Muscle layer of colon (tissue), 2 donors: ENCODE measurements at regions not wholly inside any gene's neighbourhood (a gene's known extent, or its start where the extent isn't known, plus 50 kb on each side); places are given as distances from the start of the nearest gene placed in this dataset.
"Not testable (repeated sequence)": the region's sequence is repeated elsewhere in the genome, so short reads cannot be mapped to it uniquely, and the experiment has no call there.

ENCODE experiments used
- H3K27ac ChIP-seq: one replicate; pipeline ENCODE4 v1.7.0; 2013; ENCODE audit warnings: low read depth, mild to moderate bottlenecking, low read length, moderate library complexity
- H3K27me3 ChIP-seq, 2 donors: one replicate each; pipeline ENCODE4 v1.7.0; 2013; ENCODE audit warnings: low read length in 2 of 2, mild to moderate bottlenecking in 2 of 2; ENCODE audit not compliant: insufficient read depth in 2 of 2, control insufficient read depth in 1 of 2
- H3K36me3 ChIP-seq: one replicate; pipeline ENCODE4 v1.7.0; 2013; ENCODE audit warnings: mild to moderate bottlenecking, low read length; ENCODE audit not compliant: insufficient read depth
- H3K4me1 ChIP-seq: one replicate; pipeline ENCODE4 v1.7.0; 2013; ENCODE audit warnings: mild to moderate bottlenecking, low read length; ENCODE audit not compliant: insufficient read depth
- H3K4me3 ChIP-seq, 2 donors: one replicate each; pipeline ENCODE4 v1.7.0; 2013; ENCODE audit warnings: low read length in 2 of 2, low read depth in 1 of 2, mild to moderate bottlenecking in 1 of 2, moderate library complexity in 1 of 2
- H3K9ac ChIP-seq: one replicate; pipeline ENCODE4 v1.7.0; 2013; ENCODE audit warnings: low read length
- H3K9me3 ChIP-seq: one replicate; pipeline ENCODE4 v1.7.0; 2013; ENCODE audit warnings: mild to moderate bottlenecking, low read length
- donor health status: abdominal sarcoma.
- donor health status: Adenocarcinoma of cecum.

DNA sequence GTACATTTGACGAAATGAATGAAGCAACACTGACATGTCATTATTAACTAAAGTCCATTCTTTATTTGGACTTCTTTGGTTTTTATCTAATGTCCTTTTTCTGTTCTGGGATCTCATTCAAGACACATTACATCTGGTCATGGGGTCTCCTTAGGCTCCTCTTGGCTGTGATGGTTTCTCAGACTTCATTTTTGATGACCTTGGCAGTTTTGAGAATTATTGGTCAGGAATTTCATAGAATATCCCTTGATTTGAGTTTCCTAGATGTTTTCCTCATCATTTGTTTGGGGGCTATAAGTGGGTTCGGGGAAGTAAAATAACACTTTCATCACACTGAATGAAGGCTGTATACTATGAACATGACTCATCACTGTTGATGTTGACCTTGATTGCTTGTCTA lies 770.6 kb downstream of the AACS start:
- no peak overlapping the region for H3K9ac ChIP-seq
- H3K27me3 ChIP-seq, result no peaks in the 10 kb centered on the region
- no peaks in the 10 kb centered on the region for H3K9me3 ChIP-seq
- no peaks in the 10 kb centered on the region for H3K36me3 ChIP-seq
- H3K27ac ChIP-seq, result no peak overlapping the region
- H3K4me3 ChIP-seq, result no peak overlapping the region
- peaks cover 9% of the 10 kb centered on the region for H3K4me1 ChIP-seq

DNA sequence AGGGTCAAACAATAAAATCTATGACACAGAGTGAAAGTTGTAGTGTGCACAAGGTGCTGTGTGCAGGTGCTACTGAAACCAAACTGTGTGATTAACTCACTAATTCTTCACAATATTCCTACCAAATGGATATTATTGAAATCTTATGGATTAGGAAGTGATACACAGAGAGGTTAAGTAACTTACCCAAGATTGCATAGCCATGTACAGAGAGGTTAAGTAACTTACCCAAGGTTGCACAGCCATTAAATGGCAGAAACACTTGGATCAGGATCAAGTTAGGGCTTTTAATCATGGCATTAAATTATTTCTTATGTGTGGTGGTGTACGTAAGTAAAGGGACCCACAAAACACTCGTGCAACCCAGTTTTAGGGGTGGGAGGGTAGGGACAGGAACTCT lies 771.4 kb downstream of the AACS start:
- H3K4me3 ChIP-seq, result no peak overlapping the region
- H3K4me1 ChIP-seq, result peaks cover 9% of the 10 kb centered on the region
- H3K9me3 ChIP-seq, result no peaks in the 10 kb centered on the region
- H3K27me3 ChIP-seq, result no peaks in the 10 kb centered on the region
- H3K9ac ChIP-seq, result no peak overlapping the region
- no peaks in the 10 kb centered on the region for H3K36me3 ChIP-seq
- no peak overlapping the region for H3K27ac ChIP-seq

DNA sequence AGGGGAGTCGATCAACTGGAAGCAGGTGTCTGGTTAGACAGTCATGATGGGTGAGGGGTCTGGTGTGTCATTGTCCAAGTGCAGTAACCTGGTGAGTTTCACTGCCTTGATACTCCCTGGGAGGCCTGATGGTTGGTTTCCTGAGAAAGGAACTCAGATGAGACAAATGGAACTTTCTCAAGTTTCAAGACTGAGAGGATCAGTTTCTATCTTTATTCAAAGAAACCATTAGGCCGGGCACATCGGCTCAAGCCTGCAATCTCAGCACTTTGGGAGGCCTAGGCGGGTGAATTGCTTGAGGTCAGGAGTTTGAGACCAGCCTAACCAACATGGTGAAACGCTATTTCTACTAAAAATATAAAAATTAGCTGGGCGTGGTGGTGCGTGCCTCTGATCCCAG lies 776.1 kb downstream of the AACS start:
- H3K4me1 ChIP-seq, result peaks cover 9% of the 10 kb centered on the region
- no peak overlapping the region for H3K27ac ChIP-seq
- no peak overlapping the region for H3K9ac ChIP-seq
- H3K9me3 ChIP-seq, result no peaks in the 10 kb centered on the region
- H3K4me3 ChIP-seq, result no peak overlapping the region
- no peaks in the 10 kb centered on the region for H3K36me3 ChIP-seq
- H3K27me3 ChIP-seq, result no peaks in the 10 kb centered on the region

DNA sequence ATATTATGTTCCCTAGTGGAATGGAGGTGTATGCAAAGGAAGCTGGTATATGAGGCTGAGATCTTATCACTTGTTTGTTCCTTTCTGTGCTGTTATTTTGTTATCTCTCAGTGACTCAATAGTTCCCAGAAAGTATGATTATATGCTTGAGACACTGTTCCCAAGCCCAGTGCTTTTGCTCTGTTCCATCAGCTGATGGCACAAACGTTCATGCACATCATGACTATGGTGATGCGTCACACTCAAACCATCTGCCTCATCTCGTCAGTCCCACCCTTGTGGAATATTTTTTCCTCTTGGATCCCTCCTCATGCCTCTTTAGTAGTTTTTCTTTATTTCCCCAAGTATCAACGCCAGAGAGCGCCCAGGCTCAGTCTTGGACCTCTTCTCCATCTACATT lies 786.9 kb downstream of the AACS start:
- H3K9ac ChIP-seq, result no peak overlapping the region

DNA sequence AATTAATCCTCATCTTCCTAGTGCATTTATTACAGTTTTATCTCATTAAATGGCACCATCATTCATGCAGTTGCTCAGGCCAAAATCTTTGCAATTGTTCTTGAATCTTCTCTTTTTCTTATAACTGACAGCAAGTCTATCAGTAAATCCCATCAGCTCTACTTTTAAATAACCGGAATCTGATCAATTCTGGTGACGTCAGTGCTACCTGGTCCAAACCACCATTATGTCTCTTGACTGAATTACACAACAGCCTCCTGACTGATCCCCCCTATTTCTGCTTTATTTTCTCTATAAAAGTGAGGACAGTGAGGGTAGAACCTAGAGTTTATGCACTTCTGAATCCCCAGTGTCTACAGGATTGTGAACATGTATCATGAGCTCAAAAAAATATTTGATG lies 787.4 kb downstream of the AACS start:
- Histone ChIP-seq H3K27me3 (no peaks in the 10 kb centered on the region), H3K4me3 (no peak overlapping the region), H3K9ac (no peak overlapping the region), H3K9me3 (no peaks in the 10 kb centered on the region), H3K4me1 (no peaks in the 10 kb centered on the region), H3K36me3 (no peaks in the 10 kb centered on the region), H3K27ac (no peak overlapping the region)

More for the DNA sequence above, 786.9 kb downstream of the AACS start:
- H3K27me3 ChIP-seq, result no peaks in the 10 kb centered on the region
- no peak overlapping the region for H3K4me3 ChIP-seq
- H3K4me1 ChIP-seq, result no peaks in the 10 kb centered on the region
- no peak overlapping the region for H3K27ac ChIP-seq
- H3K36me3 ChIP-seq, result no peaks in the 10 kb centered on the region
- H3K9me3 ChIP-seq, result no peaks in the 10 kb centered on the region

DNA sequence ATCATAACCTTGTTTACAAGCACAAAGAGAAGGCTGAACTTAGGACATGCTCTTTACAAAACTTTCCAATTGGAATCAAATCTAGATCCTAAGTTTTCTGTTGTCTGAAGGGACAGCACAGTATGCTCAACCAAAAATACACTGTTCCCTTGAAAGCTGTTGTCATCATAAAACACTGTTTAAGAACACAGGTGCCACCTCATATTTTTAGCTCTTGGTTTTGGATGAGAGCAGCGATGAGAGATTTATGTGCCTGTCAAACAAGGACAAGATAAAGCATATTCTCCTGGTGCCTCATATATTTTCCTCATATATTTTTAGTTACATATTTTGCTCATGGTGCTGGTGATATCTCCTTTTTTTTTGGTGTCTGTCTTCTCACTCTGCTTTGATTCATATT lies 788.4 kb downstream of the AACS start:
- Histone ChIP-seq H3K4me1 (no peaks in the 10 kb centered on the region), H3K4me3 (no peak overlapping the region), H3K27ac (no peak overlapping the region), H3K27me3 (no peaks in the 10 kb centered on the region), H3K9ac (no peak overlapping the region), H3K36me3 (no peaks in the 10 kb centered on the region), H3K9me3 (no peaks in the 10 kb centered on the region)

DNA sequence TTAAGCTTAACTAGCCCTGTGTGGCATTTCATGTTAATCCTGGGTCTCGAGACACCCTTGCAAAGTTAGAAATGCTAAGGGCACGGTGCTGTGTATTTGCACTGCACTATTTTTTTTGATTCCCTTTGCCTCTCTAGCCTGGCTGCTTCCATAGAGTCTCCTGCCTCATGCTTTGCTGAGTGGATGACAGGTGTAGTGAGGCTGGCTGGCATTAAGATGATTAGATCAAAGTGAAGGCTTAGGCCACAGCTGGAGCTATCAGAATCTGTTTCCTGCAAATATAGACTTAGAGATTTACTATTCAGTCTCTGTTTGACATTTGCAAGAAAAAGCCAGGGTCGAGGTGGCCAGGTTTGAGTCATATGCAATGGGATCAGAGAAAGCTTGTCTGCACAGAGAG lies 791.1 kb downstream of the AACS start:
- Histone ChIP-seq H3K4me1 (no peaks in the 10 kb centered on the region), H3K27me3 (no peaks in the 10 kb centered on the region), H3K36me3 (no peaks in the 10 kb centered on the region), H3K27ac (no peak overlapping the region), H3K9me3 (no peaks in the 10 kb centered on the region), H3K4me3 (no peak overlapping the region), H3K9ac (no peak overlapping the region)

DNA sequence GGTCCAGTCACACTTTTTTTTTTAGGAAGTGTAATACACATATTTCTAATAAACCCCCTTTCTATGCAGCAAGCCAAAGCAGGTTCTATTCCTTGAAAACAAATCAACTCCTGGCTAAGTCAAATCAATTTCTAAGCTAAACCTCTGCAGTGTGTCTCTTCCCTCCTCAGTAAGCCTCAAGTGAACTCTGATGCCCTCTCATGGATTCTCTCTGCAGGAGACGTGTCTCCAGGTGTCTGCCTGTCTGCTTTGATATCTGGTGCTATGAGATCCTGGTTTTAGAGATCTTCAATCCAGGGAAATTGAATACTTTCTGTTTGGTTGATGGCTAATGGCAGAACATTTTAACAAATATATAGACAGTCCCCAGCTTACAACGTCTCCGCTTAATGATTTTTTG lies 791.7 kb downstream of the AACS start:
- H3K27ac ChIP-seq, result no peak overlapping the region
- H3K27me3 ChIP-seq, result no peaks in the 10 kb centered on the region
- H3K4me1 ChIP-seq, result no peaks in the 10 kb centered on the region
- H3K9ac ChIP-seq, result no peak overlapping the region
- no peak overlapping the region for H3K4me3 ChIP-seq
- no peaks in the 10 kb centered on the region for H3K36me3 ChIP-seq
- no peaks in the 10 kb centered on the region for H3K9me3 ChIP-seq

DNA sequence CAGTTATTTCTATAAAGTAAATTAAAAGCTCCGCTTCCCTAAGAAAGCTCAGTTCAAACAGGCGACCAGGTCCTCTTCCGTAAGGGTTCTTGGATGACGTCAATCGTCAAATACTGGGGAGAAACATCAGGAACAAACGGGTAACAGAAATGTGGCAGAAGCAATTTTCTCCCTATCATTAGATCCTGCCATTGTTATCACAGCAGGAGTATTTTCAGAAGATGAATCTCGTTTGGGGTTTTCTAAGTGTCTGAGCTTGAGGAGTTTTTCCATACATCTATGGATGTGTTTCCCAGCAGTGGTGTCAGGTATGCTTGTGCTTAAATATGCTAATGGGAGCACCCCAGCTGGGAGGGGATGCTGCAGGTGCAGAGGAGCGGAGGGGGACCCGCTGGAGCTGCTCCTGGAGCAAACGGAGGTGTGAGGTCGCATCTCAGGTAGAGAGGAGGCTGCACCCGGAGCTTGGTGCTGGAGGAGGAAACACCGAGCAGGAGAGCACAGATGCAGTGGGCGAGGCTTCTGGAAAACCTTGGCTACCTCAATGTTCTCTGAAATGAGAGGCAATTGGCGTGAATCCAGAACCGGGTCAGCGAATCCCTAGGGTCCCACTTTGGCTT lies 795.5 kb downstream of the AACS start:
- no peak overlapping the region for H3K27ac ChIP-seq
- H3K36me3 ChIP-seq, result no peaks in the 10 kb centered on the region
- H3K27me3 ChIP-seq, result no peaks in the 10 kb centered on the region
- H3K4me3 ChIP-seq, result no peak overlapping the region
- no peak overlapping the region for H3K9ac ChIP-seq
- H3K9me3 ChIP-seq, result no peaks in the 10 kb centered on the region
- H3K4me1 ChIP-seq, result no peaks in the 10 kb centered on the region

DNA sequence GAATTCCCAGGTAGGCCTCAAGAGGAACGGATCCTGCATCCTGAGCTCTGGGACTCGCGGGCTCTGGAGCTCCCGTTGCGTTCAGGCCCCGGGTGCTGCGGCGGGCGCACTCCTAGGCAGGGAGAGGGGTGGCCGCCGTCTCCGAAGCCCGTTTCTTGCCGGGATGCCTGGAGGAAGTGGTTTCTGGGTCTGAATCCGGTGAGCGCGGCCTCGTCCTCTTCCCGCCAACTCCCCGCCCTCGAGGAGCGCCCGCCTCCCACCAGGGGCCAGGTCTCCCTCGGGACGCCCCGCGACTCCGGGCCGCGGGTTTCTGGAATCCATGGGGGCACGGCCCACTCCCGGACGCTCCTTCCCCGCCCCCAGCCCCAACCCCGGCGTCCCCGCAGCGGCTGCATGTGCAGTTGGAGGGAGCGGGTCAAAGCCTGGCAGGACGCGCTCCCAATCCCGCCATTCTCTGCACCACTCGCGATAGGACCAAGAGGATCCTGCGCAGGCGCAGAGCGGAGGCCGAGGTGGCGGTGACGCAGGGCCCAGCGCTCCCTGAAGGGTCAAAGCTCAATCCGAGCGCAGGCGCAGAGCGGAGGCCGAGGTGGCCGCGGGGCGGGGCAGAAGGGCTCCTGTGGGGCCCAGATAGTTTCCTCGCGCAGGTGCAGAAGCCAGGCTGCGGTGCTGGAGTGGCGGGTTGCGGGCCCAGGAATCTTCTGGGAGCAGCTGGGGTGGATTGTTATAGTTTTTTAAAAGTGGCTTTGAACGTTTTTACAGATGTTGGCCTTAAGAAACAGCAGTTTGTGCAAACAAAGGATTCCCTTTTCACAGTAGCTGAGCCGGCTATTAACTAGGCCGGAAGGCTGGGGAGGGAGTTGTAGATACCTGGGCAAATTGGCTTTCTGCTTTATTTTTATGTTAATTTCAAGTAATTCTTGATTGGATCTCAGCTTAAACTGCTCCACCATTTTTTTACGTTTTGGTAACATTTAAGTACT lies 796.4 kb downstream of the AACS start:
- Histone ChIP-seq H3K27me3 (no peaks in the 10 kb centered on the region), H3K27ac (no peak overlapping the region), H3K4me1 (no peaks in the 10 kb centered on the region), H3K9ac (no peak overlapping the region), H3K9me3 (no peaks in the 10 kb centered on the region), H3K4me3 (no peak overlapping the region), H3K36me3 (no peaks in the 10 kb centered on the region)

DNA sequence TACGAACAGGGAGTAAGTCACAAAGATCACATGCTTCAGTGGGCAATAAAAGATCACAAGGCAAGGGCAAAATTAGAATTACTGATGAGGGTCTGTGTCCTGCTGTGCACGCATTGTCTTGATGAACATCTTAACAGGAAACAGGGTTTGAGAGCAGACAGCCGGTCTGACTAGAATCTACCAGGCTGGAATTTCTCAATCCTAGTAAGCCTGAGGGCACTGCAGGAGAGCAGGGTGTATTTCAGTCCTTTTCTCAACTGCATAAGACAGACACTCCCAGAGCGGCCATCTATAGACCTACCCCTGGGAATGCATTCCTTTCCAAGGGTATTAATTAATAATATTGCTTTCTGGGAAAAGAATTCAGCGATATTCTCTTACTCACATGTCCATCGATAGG lies 800.0 kb downstream of the AACS start:
- H3K4me1 ChIP-seq, H3K27ac ChIP-seq, H3K27me3 ChIP-seq, H3K36me3 ChIP-seq, H3K9me3 ChIP-seq, H3K4me3 ChIP-seq, H3K9ac ChIP-seq: not testable (repeated sequence)
